ENCODE measurements at regions not wholly inside any gene's neighbourhood (a gene's known extent, or its start where the extent isn't known, plus 50 kb on each side); places are given as distances from the start of the nearest gene placed in this dataset.

GRCh38 chr18:38635709-38636430, 1070.3 kb upstream of the CELF4 start:
- TF ChIP-seq EZH2 (IDR thresholded peaks at IDR 0.05; ENCODE audit: borderline replicate concordance, low read length) (no peak), CTCF (IDR thresholded peaks at IDR 0.05; ENCODE audit: low read length) (no peak)
- Histone ChIP-seq H2AFZ (ENCODE audit: low read length) (no peak overlapping the region), H3K9me2 (ENCODE audit: low read depth, low read length) (no peaks in the 10 kb centered on the region), H3F3A (ENCODE audit: insufficient read depth, low read length) (no peaks in the 10 kb centered on the region), H3K36me3 (ENCODE audit: insufficient read depth, low read length) (no peaks in the 10 kb centered on the region), H3K9ac (ENCODE audit: low read length) (no peak overlapping the region), H3K79me2 (ENCODE audit: insufficient read depth, low read length) (no peaks in the 10 kb centered on the region), H3K4me1 (ENCODE audit: insufficient read depth, low read length, severe bottlenecking) (no peaks in the 10 kb centered on the region), H3K4me2 (ENCODE audit: low read length) (no peak overlapping the region), H3K9me3 (ENCODE audit: low read length) (no peaks in the 10 kb centered on the region), H3K27ac (ENCODE audit: low read depth, low read length, poor library complexity, severe bottlenecking) (no peak overlapping the region), H3K4me3 (ENCODE audit: low read depth, low read length, poor library complexity, severe bottlenecking) (no peak overlapping the region), H3K27me3 (ENCODE audit: insufficient read depth, low read length) (no peaks in the 10 kb centered on the region), H4K20me1 (ENCODE audit: insufficient read depth, low read length) (no peaks in the 10 kb centered on the region)

DNA sequence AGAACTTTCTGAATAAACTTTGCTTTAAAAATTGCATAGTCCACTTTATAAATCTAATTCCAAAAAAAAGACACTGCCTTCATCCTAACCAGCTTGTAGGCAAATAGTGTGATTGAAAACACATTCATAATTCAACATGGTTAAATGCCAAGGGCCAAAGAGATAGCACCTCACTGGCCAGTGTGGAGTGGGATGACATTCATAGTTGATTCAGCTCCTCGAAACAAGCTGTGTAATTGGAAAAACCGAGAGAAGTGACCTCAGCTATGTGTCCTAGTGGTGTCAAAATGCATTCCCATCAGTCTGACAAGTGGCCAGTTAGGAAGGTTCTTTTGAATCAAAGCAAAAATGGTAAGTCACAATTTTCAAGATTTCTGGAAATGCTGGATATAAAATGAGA, 1068.5 kb upstream of the CELF4 start:
- Histone ChIP-seq H3F3A (ENCODE audit: insufficient read depth, low read length) (no peaks in the 10 kb centered on the region), H3K9ac (ENCODE audit: low read length) (no peak overlapping the region), H3K4me3 (ENCODE audit: low read depth, low read length, poor library complexity, severe bottlenecking) (no peak overlapping the region), H2AFZ (ENCODE audit: low read length) (no peak overlapping the region), H3K36me3 (ENCODE audit: insufficient read depth, low read length) (no peaks in the 10 kb centered on the region), H3K27ac (ENCODE audit: low read depth, low read length, poor library complexity, severe bottlenecking) (no peak overlapping the region), H3K9me2 (ENCODE audit: low read depth, low read length) (no peaks in the 10 kb centered on the region), H3K9me3 (ENCODE audit: low read length) (no peaks in the 10 kb centered on the region), H3K79me2 (ENCODE audit: insufficient read depth, low read length) (no peaks in the 10 kb centered on the region), H3K4me1 (ENCODE audit: insufficient read depth, low read length, severe bottlenecking) (no peaks in the 10 kb centered on the region), H3K27me3 (ENCODE audit: insufficient read depth, low read length) (no peaks in the 10 kb centered on the region), H4K20me1 (ENCODE audit: insufficient read depth, low read length) (no peaks in the 10 kb centered on the region), H3K4me2 (ENCODE audit: low read length) (no peak overlapping the region)
- TF ChIP-seq EZH2 (IDR thresholded peaks at IDR 0.05; ENCODE audit: borderline replicate concordance, low read length) (no peak), CTCF (IDR thresholded peaks at IDR 0.05; ENCODE audit: low read length) (no peak)

DNA sequence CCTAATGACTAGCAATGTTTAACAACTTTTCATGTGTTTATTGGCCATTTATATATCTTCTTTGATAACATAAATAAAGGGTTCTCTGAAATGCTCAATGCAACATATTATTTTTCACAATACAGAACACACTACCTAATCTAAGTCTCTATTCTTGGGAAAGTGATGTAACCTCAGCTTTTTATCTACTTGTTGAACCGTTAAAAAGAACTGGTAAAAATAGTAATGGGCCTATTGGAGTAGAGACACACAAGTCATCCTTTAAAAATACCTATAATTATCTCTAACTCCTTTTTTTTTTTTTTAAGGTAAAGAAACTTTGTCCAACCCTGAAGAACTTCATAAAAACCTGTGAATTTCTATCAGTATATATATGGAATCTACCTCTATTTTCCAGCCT, 1067.7 kb upstream of the CELF4 start:
- Histone ChIP-seq H3K79me2 (ENCODE audit: insufficient read depth, low read length) (no peaks in the 10 kb centered on the region), H3K4me1 (ENCODE audit: insufficient read depth, low read length, severe bottlenecking) (no peaks in the 10 kb centered on the region), H2AFZ (ENCODE audit: low read length) (no peak overlapping the region), H3K9me2 (ENCODE audit: low read depth, low read length) (no peaks in the 10 kb centered on the region), H3K4me2 (ENCODE audit: low read length) (no peak overlapping the region), H4K20me1 (ENCODE audit: insufficient read depth, low read length) (no peaks in the 10 kb centered on the region), H3K36me3 (ENCODE audit: insufficient read depth, low read length) (no peaks in the 10 kb centered on the region), H3F3A (ENCODE audit: insufficient read depth, low read length) (no peaks in the 10 kb centered on the region), H3K9me3 (ENCODE audit: low read length) (no peaks in the 10 kb centered on the region), H3K9ac (ENCODE audit: low read length) (no peak overlapping the region), H3K27me3 (ENCODE audit: insufficient read depth, low read length) (no peaks in the 10 kb centered on the region), H3K4me3 (ENCODE audit: low read depth, low read length, poor library complexity, severe bottlenecking) (no peak overlapping the region), H3K27ac (ENCODE audit: low read depth, low read length, poor library complexity, severe bottlenecking) (no peak overlapping the region)
- no peak for TF ChIP-seq EZH2 (IDR thresholded peaks at IDR 0.05; ENCODE audit: borderline replicate concordance, low read length)
- no peak for TF ChIP-seq CTCF (IDR thresholded peaks at IDR 0.05; ENCODE audit: low read length)
